HEK293 (cell line): ENCODE measurements at regions not wholly inside any gene's neighbourhood (a gene's known extent, or its start where the extent isn't known, plus 50 kb on each side); places are given as distances from the start of the nearest gene placed in this dataset.

Experiments
- CTCF ChIP-seq: fragments of 450-650 bp; formaldehyde crosslinking; IDR thresholded peaks from 2 replicates; pipeline ENCODE4 v1.5.1; 2016; ENCODE audit warnings: missing biosample characterization, missing genetic modification characterization
- KLF16 ChIP-seq: fragments of 450-650 bp; formaldehyde crosslinking; IDR thresholded peaks from 2 replicates; pipeline ENCODE4 v1.5.1; 2017; ENCODE audit warnings: missing biosample characterization, missing genetic modification characterization
- SP2 ChIP-seq: fragments of 450-650 bp; formaldehyde crosslinking; IDR thresholded peaks from 2 replicates; pipeline ENCODE4 v1.5.1; 2016; ENCODE audit warnings: missing biosample characterization, missing genetic modification characterization
- ZNF621 ChIP-seq: fragments of 450-650 bp; formaldehyde crosslinking; IDR thresholded peaks from 2 replicates; pipeline ENCODE4 v1.5.1; 2017; ENCODE audit warnings: missing biosample characterization, missing genetic modification characterization
- TF ChIP-seq, protein P1 (sequence below): fragments of 450-650 bp; formaldehyde crosslinking; IDR thresholded peaks from 2 replicates; pipeline ENCODE4 v1.5.1; 2017; ENCODE audit warnings: missing biosample characterization, mild to moderate bottlenecking, missing genetic modification characterization, moderate library complexity

DNA sequence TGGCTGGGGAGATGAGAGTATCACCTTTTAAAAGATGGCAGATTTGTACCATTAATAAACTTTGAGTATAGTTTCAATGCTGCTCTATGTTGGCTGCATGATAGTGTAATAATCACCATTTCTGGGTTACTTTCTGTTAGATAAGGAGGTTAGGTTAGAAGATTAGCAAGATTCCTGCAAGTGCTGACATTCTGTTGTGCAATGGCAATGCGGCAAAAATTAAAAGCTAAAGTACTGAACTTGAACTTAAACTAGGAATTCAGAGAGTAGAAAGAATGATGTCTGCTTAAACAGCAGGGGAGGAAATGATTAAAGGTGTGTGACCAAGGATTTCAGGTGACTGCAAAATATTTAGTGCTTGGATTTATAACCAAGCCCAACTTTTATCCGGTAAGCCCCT is 399.8 kb upstream of the MON1B start:
- TF ChIP-seq CTCF (tag by site-specific recombination), result no peak
- no peak for TF ChIP-seq ZNF621
- no peak for TF ChIP-seq SP2
- TF ChIP-seq, protein P1, sequence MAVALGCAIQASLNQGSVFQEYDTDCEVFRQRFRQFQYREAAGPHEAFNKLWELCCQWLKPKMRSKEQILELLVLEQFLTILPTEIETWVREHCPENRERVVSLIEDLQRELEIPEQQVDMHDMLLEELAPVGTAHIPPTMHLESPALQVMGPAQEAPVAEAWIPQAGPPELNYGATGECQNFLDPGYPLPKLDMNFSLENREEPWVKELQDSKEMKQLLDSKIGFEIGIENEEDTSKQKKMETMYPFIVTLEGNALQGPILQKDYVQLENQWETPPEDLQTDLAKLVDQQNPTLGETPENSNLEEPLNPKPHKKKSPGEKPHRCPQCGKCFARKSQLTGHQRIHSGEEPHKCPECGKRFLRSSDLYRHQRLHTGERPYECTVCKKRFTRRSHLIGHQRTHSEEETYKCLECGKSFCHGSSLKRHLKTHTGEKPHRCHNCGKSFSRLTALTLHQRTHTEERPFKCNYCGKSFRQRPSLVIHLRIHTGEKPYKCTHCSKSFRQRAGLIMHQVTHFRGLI (tag by site-specific recombination), result no peak
- TF ChIP-seq KLF16 (tag by site-specific recombination), result no peak
